HG03139 (cell line): ENCODE measurements at regions not wholly inside any gene's neighbourhood (a gene's known extent, or its start where the extent isn't known, plus 50 kb on each side); places are given as distances from the start of the nearest gene placed in this dataset.
"Not testable (repeated sequence)": the region's sequence is repeated elsewhere in the genome, so short reads cannot be mapped to it uniquely, and the experiment has no call there.

Experiments used
- ATAC-seq: cut with Tn5 transposase; IDR thresholded peaks from one replicate; pipeline ENCODE4 v1.9.1; 2021; ENCODE audit not compliant: unreplicated experiment

- ATAC-seq = no peak
Measured at GRCh38 chr15:62404194-62404985, 239.3 kb upstream of the C2CD4B start.

GRCh38 chr15:62406305-62406891 is 241.3 kb upstream of the C2CD4B start:
- ATAC-seq = no peak

- no peak for ATAC-seq
Measured at GRCh38 chr15:62407216-62407615, 242.1 kb upstream of the C2CD4B start.

- ATAC-seq = no peak
Measured at GRCh38 chr15:62407962-62408361, 242.9 kb upstream of the C2CD4B start.

GRCh38 chr15:62409466-62409865 is 244.4 kb upstream of the C2CD4B start:
- no peak for ATAC-seq

- no peak for ATAC-seq
Measured at GRCh38 chr15:62412686-62413085, 247.6 kb upstream of the C2CD4B start.

- ATAC-seq = no peak
Measured at GRCh38 chr15:62413153-62413552, 248.1 kb upstream of the C2CD4B start.

- no peak for ATAC-seq
Measured at GRCh38 chr15:62413786-62414185, 248.7 kb upstream of the C2CD4B start.

- no peak for ATAC-seq
Measured at GRCh38 chr15:62415498-62415897, 250.4 kb upstream of the C2CD4B start.

GRCh38 chr15:62416526-62416925 is 251.4 kb upstream of the C2CD4B start:
- ATAC-seq = no peak

GRCh38 chr15:62417439-62417838 is 252.4 kb upstream of the C2CD4B start:
- ATAC-seq = no peak

- ATAC-seq = not testable (repeated sequence)
Measured at GRCh38 chr15:62418496-62418895, 253.4 kb upstream of the C2CD4B start.

- ATAC-seq = no peak
Measured at GRCh38 chr15:62419192-62419591, 254.1 kb upstream of the C2CD4B start.

GRCh38 chr15:62420371-62420770 is 255.3 kb upstream of the C2CD4B start:
- ATAC-seq = not testable (repeated sequence)

- ATAC-seq = no peak
Measured at GRCh38 chr15:62421289-62421688, 256.2 kb upstream of the C2CD4B start.

GRCh38 chr15:62426387-62426956 is 261.4 kb upstream of the C2CD4B start:
- no peak for ATAC-seq

GRCh38 chr15:62428259-62428658 is 263.2 kb upstream of the C2CD4B start:
- no peak for ATAC-seq

GRCh38 chr15:62428851-62429598 is 263.9 kb upstream of the C2CD4B start:
- ATAC-seq = no peak

GRCh38 chr15:62430056-62430455 is 265.0 kb upstream of the C2CD4B start:
- ATAC-seq = no peak

- no peak for ATAC-seq
Measured at GRCh38 chr15:62430552-62430951, 265.5 kb upstream of the C2CD4B start.

GRCh38 chr15:62431008-62431797 is 266.1 kb upstream of the C2CD4B start:
- ATAC-seq = no peak
